NB4 (cell line): ENCODE measurements at regions not wholly inside any gene's neighbourhood (a gene's known extent, or its start where the extent isn't known, plus 50 kb on each side); places are given as distances from the start of the nearest gene placed in this dataset.

Source experiments
- DNase-seq: peaks from one replicate; pipeline ENCODE4 v3.0.0; 2010; ENCODE audit warnings: low read depth
- H3K4me3 ChIP-seq: one replicate; pipeline ENCODE4 v1.5.1; 2011; ENCODE audit warnings: mild to moderate bottlenecking, low read depth, low read length, moderate library complexity
- MYC ChIP-seq: IDR thresholded peaks from 2 replicates; pipeline ENCODE4 v1.6.1; 2011; ENCODE audit warnings: low read depth, low read length
- POLR2A ChIP-seq: IDR thresholded peaks from 2 replicates; pipeline ENCODE4 v1.6.1; 2011; ENCODE audit warnings: mild to moderate bottlenecking; ENCODE audit not compliant: insufficient read length; ENCODE audit errors: extremely low read depth
- TF ChIP-seq, protein P1 (sequence below): IDR thresholded peaks from 2 replicates; pipeline ENCODE4 v1.6.1; 2011; ENCODE audit warnings: low read depth, low read length
- TF ChIP-seq, protein P2 (sequence below): IDR thresholded peaks from one replicate; pipeline ENCODE4 v1.5.1; 2012; ENCODE audit warnings: low read depth, low read length

DNA sequence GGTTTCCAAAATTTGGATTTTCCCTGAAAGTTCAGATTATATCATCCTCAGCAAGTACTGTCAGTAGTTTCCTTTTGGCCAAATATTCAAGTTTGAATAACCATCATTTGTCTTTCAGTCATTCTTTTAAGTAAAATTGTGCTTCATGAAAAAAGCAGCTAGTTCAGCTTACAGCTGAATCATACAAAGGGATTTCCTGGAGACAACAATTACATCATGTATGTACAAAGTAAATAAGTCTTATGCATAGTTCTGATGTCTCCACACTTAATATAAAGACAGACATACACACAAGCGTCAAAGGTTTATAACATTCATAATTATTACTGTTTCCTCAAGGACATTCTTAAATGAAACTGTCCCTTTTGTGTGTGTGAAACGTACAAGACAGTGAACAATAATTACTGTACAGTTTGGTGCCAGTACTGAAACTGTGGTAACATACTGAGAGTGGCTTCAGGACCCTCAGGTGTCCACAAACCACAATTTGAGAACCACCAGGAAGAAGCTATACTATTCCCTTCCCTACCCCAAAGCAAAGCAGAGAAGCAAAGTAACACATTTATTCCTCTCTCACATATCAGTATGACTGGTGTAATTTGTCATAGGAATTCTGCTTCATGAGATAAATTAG lies 746.6 kb downstream of the TAF11L14 start:
- H3K4me3 ChIP-seq = no peak overlapping the region
- TF ChIP-seq, protein P1, sequence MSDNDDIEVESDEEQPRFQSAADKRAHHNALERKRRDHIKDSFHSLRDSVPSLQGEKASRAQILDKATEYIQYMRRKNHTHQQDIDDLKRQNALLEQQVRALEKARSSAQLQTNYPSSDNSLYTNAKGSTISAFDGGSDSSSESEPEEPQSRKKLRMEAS = no peak
- TF ChIP-seq MYC = no peak
- TF ChIP-seq POLR2A = no peak
- TF ChIP-seq, protein P2, sequence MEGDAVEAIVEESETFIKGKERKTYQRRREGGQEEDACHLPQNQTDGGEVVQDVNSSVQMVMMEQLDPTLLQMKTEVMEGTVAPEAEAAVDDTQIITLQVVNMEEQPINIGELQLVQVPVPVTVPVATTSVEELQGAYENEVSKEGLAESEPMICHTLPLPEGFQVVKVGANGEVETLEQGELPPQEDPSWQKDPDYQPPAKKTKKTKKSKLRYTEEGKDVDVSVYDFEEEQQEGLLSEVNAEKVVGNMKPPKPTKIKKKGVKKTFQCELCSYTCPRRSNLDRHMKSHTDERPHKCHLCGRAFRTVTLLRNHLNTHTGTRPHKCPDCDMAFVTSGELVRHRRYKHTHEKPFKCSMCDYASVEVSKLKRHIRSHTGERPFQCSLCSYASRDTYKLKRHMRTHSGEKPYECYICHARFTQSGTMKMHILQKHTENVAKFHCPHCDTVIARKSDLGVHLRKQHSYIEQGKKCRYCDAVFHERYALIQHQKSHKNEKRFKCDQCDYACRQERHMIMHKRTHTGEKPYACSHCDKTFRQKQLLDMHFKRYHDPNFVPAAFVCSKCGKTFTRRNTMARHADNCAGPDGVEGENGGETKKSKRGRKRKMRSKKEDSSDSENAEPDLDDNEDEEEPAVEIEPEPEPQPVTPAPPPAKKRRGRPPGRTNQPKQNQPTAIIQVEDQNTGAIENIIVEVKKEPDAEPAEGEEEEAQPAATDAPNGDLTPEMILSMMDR = no peak
- no peak for DNase-seq

- DNase-seq = peak; percentile 54
- TF ChIP-seq MYC (no peak), POLR2A (no peak)
- TF ChIP-seq, protein P1 = no peak
- TF ChIP-seq, protein P2 = peak; percentile 90
These were observed 759.5 kb downstream of the TAF11L14 start for GRCh38 chr5:18393565-18394442.

GRCh38 chr5:18394443-18394804 lies 760.2 kb downstream of the TAF11L14 start:
- no peak overlapping the region for H3K4me3 ChIP-seq
- TF ChIP-seq, protein P1 = no peak
- TF ChIP-seq MYC (no peak), POLR2A (no peak)
- TF ChIP-seq, protein P2 = no peak
- DNase-seq = no peak

More at GRCh38 chr5:18393565-18394442, 759.5 kb downstream of the TAF11L14 start:
- no peak overlapping the region for H3K4me3 ChIP-seq

- DNase-seq = no peak
- TF ChIP-seq MYC = no peak
- TF ChIP-seq, protein P2 = no peak
- TF ChIP-seq, protein P1 = no peak
- no peak for TF ChIP-seq POLR2A
- no peak overlapping the region for H3K4me3 ChIP-seq
These were observed 761.2 kb downstream of the TAF11L14 start for GRCh38 chr5:18395126-18396110.

GRCh38 chr5:18397371-18397770 lies 763.1 kb downstream of the TAF11L14 start:
- no peak for TF ChIP-seq MYC
- TF ChIP-seq, protein P2 = no peak
- TF ChIP-seq POLR2A = no peak
- TF ChIP-seq, protein P1 = no peak
- peak; percentile 12 for DNase-seq
- H3K4me3 ChIP-seq = no peak overlapping the region
